Mammary epithelial cell (primary cell): ENCODE measurements at regions not wholly inside any gene's neighbourhood (a gene's known extent, or its start where the extent isn't known, plus 50 kb on each side); places are given as distances from the start of the nearest gene placed in this dataset.

Experiments used
- EZH2 ChIP-seq: IDR thresholded peaks from 2 replicates; pipeline ENCODE4 v1.6.1; 2012; ENCODE audit warnings: low read length, inconsistent platforms, borderline replicate concordance
- TF ChIP-seq, protein P1 (sequence below), 2 donors: IDR thresholded peaks in 1 of 2; conservative IDR thresholded peaks in 1 of 2; 2 replicates each; pipeline ENCODE4 v1.5.1; 2011 to 2012; ENCODE audit warnings: inconsistent platforms in 2 of 2, low read length in 2 of 2, mild to moderate bottlenecking in 2 of 2, control low read depth in 1 of 2, low read depth in 1 of 2; ENCODE audit not compliant: insufficient read depth in 1 of 2; ENCODE audit errors: extremely low read depth in 1 of 2

DNA sequence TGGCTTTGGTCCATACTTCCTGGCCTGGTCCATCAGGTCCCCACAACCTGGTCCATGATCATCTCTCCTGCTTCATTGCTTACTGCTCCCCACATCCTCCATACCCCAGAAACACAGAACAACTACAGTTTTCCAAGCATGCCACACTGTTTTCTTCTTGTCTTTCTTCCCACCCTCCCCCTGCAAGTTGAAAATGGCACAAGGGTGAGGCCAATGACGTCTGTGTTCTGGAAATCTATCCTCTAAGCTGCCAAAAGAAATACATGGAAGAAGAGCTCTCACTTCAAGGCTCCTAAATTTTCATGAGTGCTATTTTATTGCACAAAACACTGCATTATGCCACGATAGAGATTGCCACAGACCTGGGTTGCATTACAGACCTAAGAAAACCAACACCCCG lies 404.4 kb downstream of the VPS13C start:
- TF ChIP-seq EZH2, result no peak
- TF ChIP-seq, protein P1, sequence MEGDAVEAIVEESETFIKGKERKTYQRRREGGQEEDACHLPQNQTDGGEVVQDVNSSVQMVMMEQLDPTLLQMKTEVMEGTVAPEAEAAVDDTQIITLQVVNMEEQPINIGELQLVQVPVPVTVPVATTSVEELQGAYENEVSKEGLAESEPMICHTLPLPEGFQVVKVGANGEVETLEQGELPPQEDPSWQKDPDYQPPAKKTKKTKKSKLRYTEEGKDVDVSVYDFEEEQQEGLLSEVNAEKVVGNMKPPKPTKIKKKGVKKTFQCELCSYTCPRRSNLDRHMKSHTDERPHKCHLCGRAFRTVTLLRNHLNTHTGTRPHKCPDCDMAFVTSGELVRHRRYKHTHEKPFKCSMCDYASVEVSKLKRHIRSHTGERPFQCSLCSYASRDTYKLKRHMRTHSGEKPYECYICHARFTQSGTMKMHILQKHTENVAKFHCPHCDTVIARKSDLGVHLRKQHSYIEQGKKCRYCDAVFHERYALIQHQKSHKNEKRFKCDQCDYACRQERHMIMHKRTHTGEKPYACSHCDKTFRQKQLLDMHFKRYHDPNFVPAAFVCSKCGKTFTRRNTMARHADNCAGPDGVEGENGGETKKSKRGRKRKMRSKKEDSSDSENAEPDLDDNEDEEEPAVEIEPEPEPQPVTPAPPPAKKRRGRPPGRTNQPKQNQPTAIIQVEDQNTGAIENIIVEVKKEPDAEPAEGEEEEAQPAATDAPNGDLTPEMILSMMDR (conservative IDR thresholded peaks at IDR 0.05 in 1 of 2, IDR thresholded peaks at IDR 0.05 in 1 of 2; ENCODE audit: extremely low read depth in 1 of 2, insufficient read depth in 1 of 2, low read depth in 1 of 2, low read length in 2 of 2), result no peak
